Breast epithelium (tissue), 3 donors: ENCODE measurements at regions not wholly inside any gene's neighbourhood (a gene's known extent, or its start where the extent isn't known, plus 50 kb on each side); places are given as distances from the start of the nearest gene placed in this dataset.

Experiments
- POLR2A ChIP-seq: fragments of 450-650 bp; IDR thresholded peaks from one replicate; pipeline ENCODE4 v1.6.1; 2016; ENCODE audit warnings: antibody characterized with exemption, mild to moderate bottlenecking, moderate library complexity
- TF ChIP-seq, protein P1 (sequence below), 3 donors: fragments of 450-650 bp; IDR thresholded peaks; one replicate each; pipeline ENCODE4 v1.5.1; 2016 to 2017; ENCODE audit warnings: antibody characterized with exemption in 3 of 3, mild to moderate bottlenecking in 3 of 3, moderate library complexity in 3 of 3

DNA sequence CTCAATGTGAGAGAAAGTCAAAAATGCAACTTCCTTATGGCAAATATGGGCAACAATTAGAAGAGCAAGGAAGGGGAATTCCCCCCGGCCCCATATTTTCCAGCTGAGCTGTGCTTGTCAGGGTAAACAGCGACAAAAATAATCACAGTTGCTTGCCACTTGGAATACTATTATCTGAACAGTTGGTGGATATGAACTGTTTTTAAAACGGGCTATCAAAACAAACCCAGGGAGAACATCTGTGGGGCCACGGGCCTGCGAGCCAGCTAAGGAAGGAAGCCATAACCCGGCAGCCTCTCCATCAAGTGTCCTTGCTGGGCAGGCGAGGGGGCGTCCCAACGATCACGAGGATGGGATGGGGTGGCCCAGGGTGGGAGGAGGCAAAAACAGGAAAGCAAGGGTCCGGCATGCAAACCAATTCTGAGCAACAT, 228.4 kb downstream of the ARHGAP12 start:
- TF ChIP-seq, protein P1, sequence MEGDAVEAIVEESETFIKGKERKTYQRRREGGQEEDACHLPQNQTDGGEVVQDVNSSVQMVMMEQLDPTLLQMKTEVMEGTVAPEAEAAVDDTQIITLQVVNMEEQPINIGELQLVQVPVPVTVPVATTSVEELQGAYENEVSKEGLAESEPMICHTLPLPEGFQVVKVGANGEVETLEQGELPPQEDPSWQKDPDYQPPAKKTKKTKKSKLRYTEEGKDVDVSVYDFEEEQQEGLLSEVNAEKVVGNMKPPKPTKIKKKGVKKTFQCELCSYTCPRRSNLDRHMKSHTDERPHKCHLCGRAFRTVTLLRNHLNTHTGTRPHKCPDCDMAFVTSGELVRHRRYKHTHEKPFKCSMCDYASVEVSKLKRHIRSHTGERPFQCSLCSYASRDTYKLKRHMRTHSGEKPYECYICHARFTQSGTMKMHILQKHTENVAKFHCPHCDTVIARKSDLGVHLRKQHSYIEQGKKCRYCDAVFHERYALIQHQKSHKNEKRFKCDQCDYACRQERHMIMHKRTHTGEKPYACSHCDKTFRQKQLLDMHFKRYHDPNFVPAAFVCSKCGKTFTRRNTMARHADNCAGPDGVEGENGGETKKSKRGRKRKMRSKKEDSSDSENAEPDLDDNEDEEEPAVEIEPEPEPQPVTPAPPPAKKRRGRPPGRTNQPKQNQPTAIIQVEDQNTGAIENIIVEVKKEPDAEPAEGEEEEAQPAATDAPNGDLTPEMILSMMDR (IDR thresholded peaks at IDR 0.05): no peak
- TF ChIP-seq POLR2A: no peak
